Lung (tissue), 11 donors: ENCODE measurements at regions not wholly inside any gene's neighbourhood (a gene's known extent, or its start where the extent isn't known, plus 50 kb on each side); places are given as distances from the start of the nearest gene placed in this dataset.

Experiments
- ATAC-seq: fragments of 200-7000 bp; cut with Tn5 transposase; one replicate; pipeline ENCODE4 v1.9.1; 2020; ENCODE audit warnings: moderate number of reproducible peaks; ENCODE audit not compliant: insufficient read depth, low FRiP score
- DNase-seq, 3 donors: peaks; one replicate each; pipeline ENCODE4 v3.0.0-alpha.2; 2013 to 2017
- H3K27ac ChIP-seq, 2 donors: one replicate each; pipeline ENCODE4 v1.5.1; 2013; ENCODE audit warnings: mild to moderate bottlenecking in 2 of 2, moderate library complexity in 2 of 2, control low read depth in 1 of 2, inconsistent platforms in 1 of 2, low read depth in 1 of 2, low read length in 1 of 2
- H3K27me3 ChIP-seq, 3 donors: one replicate each; pipeline ENCODE4 v1.5.1; 2013; ENCODE audit warnings: low read length in 2 of 3; ENCODE audit not compliant: control insufficient read depth in 3 of 3, insufficient read depth in 3 of 3
- H3K36me3 ChIP-seq, 4 donors: one replicate each; pipeline ENCODE4 v1.5.1; 2013; ENCODE audit warnings: low read length in 4 of 4, mild to moderate bottlenecking in 1 of 4, moderate library complexity in 1 of 4; ENCODE audit not compliant: control insufficient read depth in 4 of 4, insufficient read depth in 4 of 4
- H3K4me1 ChIP-seq, 5 donors: one replicate each; pipeline ENCODE4 v1.5.1; 2013; ENCODE audit warnings: low read length in 5 of 5, mild to moderate bottlenecking in 2 of 5, moderate library complexity in 1 of 5; ENCODE audit not compliant: control insufficient read depth in 5 of 5, insufficient read depth in 5 of 5
- H3K4me3 ChIP-seq: one replicate; pipeline ENCODE4 v1.5.1; 2013; ENCODE audit warnings: mild to moderate bottlenecking, control low read depth, moderate library complexity
- H3K9ac ChIP-seq, 2 donors: one replicate each; pipeline ENCODE4 v1.5.1; 2013; ENCODE audit warnings: low read length in 2 of 2, control low read depth in 1 of 2; ENCODE audit not compliant: insufficient read depth in 1 of 2
- H3K9me3 ChIP-seq, 4 donors: one replicate each; pipeline ENCODE4 v1.5.1; 2013; ENCODE audit warnings: low read length in 3 of 4, mild to moderate bottlenecking in 1 of 4, moderate library complexity in 1 of 4; ENCODE audit not compliant: control insufficient read depth in 4 of 4, insufficient read depth in 3 of 4
- CTCF ChIP-seq: IDR thresholded peaks from 2 replicates; pipeline ENCODE4 v1.5.1; 2012; ENCODE audit warnings: mild to moderate bottlenecking; ENCODE audit errors: control extremely low read depth, extremely low read depth
- WGBS, 2 donors: extraction: QIAGEN DNeasy Blood & Tissue Kit; methylation state at CpG; one replicate each; pipeline ENCODE4 v1.1.7; 2013; 5-methylcytosine and 5-hydroxymethylcytosine counted together
- donor health status: control.
- donor health status: control.
- donor health status: Bipolar disorder and iron deficiency.
- donor health status: healthy.
- donor health status: DM: yes; HTN: yes; CAD: no.

GRCh38 chr6:71446470-71446869 lies 157.9 kb downstream of the OGFRL1 start:
- Histone ChIP-seq H3K4me1 (peaks cover 0 to 5% (median 0%) of the 10 kb centered on the region in 5 donors), H3K27ac (peak overlapping the region in 1 of 2 donors; percentile 30), H3K9me3 (no peaks in the 10 kb centered on the region), H3K4me3 (no peak overlapping the region), H3K9ac (no peak overlapping the region), H3K27me3 (no peaks in the 10 kb centered on the region), H3K36me3 (no peaks in the 10 kb centered on the region)
- ATAC-seq (no peak), DNase-seq (no peak)
- TF ChIP-seq CTCF, result no peak
- 76 to 87% methylated on average over 4 of the region's 4 CpGs for WGBS, 2 donors

DNA sequence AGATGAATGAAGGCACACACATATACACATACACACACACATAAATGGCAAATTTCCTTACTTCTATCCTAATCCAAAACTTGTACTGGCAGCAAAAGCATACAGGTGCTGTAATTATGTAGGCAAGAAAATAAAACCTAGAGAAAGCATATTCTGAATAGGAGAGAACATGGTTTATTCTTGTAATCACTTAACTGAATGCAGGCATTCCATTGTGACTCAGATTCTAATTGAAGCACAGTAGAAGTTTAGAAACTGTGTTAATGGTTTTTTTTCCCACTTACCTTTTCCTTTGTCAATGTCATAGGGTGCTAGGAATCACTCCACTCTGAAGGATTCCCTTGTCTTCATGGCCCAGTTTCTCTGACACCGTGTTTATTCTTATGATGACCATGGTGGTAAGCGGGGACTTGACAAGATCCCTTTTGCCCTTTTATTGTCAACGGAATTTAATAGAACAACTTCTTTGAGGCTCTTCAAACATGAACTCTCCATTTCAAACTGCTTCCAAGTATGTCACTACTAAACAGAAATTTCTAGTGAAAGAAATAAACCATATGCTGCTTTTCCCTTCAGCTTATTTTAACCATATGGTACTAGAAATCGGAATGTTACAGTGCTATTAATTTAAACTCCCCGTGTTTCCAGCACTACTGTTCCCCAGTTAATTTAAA lies 164.2 kb downstream of the OGFRL1 start:
- Histone ChIP-seq H3K9me3 (no peaks in the 10 kb centered on the region), H3K36me3 (no peaks in the 10 kb centered on the region), H3K27me3 (no peaks in the 10 kb centered on the region), H3K4me1 (peaks cover 0 to 11% (median 1%) of the 10 kb centered on the region in 5 donors), H3K27ac (no peak overlapping the region), H3K4me3 (no peak overlapping the region), H3K9ac (no peak overlapping the region)
- peak in 2 of 3 donors; percentile 82 to 85 for DNase-seq
- WGBS, 2 donors, result 62 to 68% methylated on average over 5 of the region's 5 CpGs
- no peak for TF ChIP-seq CTCF
- ATAC-seq, result no peak

DNA sequence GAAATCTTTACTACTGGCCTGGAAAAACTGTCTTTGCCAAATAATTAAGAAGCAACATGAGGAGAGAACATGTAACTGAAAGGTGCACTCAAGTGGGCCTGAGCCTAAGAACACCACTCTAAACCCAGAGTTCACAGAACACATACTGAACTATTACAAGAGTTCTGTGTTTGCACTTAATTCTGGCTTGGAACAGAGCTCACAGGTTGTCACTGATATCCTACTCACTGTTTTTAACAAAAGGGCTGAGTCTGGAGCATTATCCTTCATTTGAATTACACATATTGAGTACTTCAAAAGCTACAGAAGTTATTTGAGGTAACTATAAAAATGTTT lies 164.7 kb downstream of the OGFRL1 start:
- Histone ChIP-seq H3K4me3 (no peak overlapping the region), H3K9ac (no peak overlapping the region), H3K36me3 (no peaks in the 10 kb centered on the region), H3K4me1 (peaks cover 0 to 11% (median 3%) of the 10 kb centered on the region in 5 donors), H3K27me3 (no peaks in the 10 kb centered on the region), H3K27ac (no peak overlapping the region), H3K9me3 (no peaks in the 10 kb centered on the region)
- no peak for DNase-seq
- ATAC-seq, result no peak
- TF ChIP-seq CTCF, result no peak

GRCh38 chr6:71454056-71454455 lies 165.4 kb downstream of the OGFRL1 start:
- ATAC-seq (no peak), DNase-seq (no peak)
- no peaks in the 10 kb centered on the region for H3K9me3 ChIP-seq
- no peak for TF ChIP-seq CTCF
- no peak overlapping the region for H3K4me3 ChIP-seq
- H3K9ac ChIP-seq, result no peak overlapping the region
- WGBS, 2 donors, result 55 to 63% methylated on average over 1 of the region's 1 CpG
- peaks cover 0 to 11% (median 6%) of the 10 kb centered on the region in 5 donors for H3K4me1 ChIP-seq
- no peaks in the 10 kb centered on the region for H3K36me3 ChIP-seq
- H3K27me3 ChIP-seq, result no peaks in the 10 kb centered on the region
- H3K27ac ChIP-seq, result no peak overlapping the region
